ENCODE measurements at regions not wholly inside any gene's neighbourhood (a gene's known extent, or its start where the extent isn't known, plus 50 kb on each side); places are given as distances from the start of the nearest gene placed in this dataset.

- no TSS peak for BruUV-seq (replicated peaks)
- ATAC-seq = no peak
- intact Hi-C loops (cut with micrococcal nuclease; ENCODE audit: unreplicated experiment) (no loop called here), in situ Hi-C loops (cut with HindIII; ENCODE audit: low pct_unique_long_range_greater_than_20kb, low sequenced_read_pairs) (no loop called here)
- Histone ChIP-seq H3K4me1 (ENCODE audit: control insufficient read depth, insufficient read depth, low read length) (no peaks in the 10 kb centered on the region), H3K9me3 (ENCODE audit: control insufficient read depth, insufficient read depth, low read depth, low read length) (no peaks in the 10 kb centered on the region), H3K4me3 (ENCODE audit: low read depth in 2 of 2, low read length in 2 of 2) (no peak overlapping the region), H3K36me3 (ENCODE audit: control insufficient read depth, insufficient read depth, low read length) (no peaks in the 10 kb centered on the region), H3K27me3 (ENCODE audit: control insufficient read depth, insufficient read depth, low read length) (no peaks in the 10 kb centered on the region), H3K27ac (ENCODE audit: low read length) (no peak overlapping the region; the same call in 1 of the 2 replicates)
- ChIA-PET CTCF (no interaction called here), POLR2A (no interaction called here)
- TF ChIP-seq CTCF (IDR thresholded peaks at IDR 0.05) = no peak
- TF ChIP-seq SIN3A (IDR thresholded peaks at IDR 0.05; ENCODE audit: borderline replicate concordance, insufficient read depth, low read depth, low read length) = no peak
- no peak for DNase-seq (ENCODE audit: low read depth, low spot score)
These were observed 284.7 kb downstream of the ZNF674 start for GRCh38 chrX:46260499-46260898.

DNA sequence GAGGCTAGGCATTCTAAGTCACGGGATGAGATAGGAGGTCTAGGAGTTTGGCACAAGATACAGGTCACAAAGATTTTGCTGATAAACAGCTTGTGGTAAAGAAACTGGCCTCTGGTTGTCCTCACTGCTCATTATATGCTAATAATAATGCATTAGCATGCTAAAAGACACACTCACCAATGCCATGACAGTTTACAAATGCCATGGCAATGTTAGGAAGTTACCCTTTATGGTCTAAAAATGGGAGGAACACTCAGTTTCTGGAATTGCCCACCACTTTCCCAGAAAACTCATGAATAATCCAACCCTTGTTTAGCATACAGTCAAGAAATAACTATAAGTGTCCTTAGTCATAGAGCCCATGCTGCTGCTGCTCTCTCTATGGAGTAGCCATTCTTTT is 286.9 kb downstream of the ZNF674 start:
- in situ Hi-C loops (cut with HindIII; ENCODE audit: low pct_unique_long_range_greater_than_20kb, low sequenced_read_pairs) = no loop called here
- Histone ChIP-seq H3K27ac (ENCODE audit: low read length) (no peak overlapping the region), H3K4me3 (ENCODE audit: low read depth in 2 of 2, low read length in 2 of 2) (no peak overlapping the region), H3K9me3 (ENCODE audit: control insufficient read depth, insufficient read depth, low read depth, low read length) (no peaks in the 10 kb centered on the region), H3K4me1 (ENCODE audit: control insufficient read depth, insufficient read depth, low read length) (no peaks in the 10 kb centered on the region), H3K36me3 (ENCODE audit: control insufficient read depth, insufficient read depth, low read length) (no peaks in the 10 kb centered on the region), H3K27me3 (ENCODE audit: control insufficient read depth, insufficient read depth, low read length) (no peaks in the 10 kb centered on the region)
- ChIA-PET POLR2A (no interaction called here), CTCF (no interaction called here)
- no peak for TF ChIP-seq SIN3A (IDR thresholded peaks at IDR 0.05; ENCODE audit: borderline replicate concordance, insufficient read depth, low read depth, low read length)
- no peak for TF ChIP-seq REST (IDR thresholded peaks at IDR 0.05; ENCODE audit: insufficient read depth in 1 of 2, low read depth in 2 of 2, low read length in 1 of 2)
- TF ChIP-seq POLR2AphosphoS5 (IDR thresholded peaks at IDR 0.05; ENCODE audit: low read depth, low read length) = no peak
- no peak for TF ChIP-seq CTCF (IDR thresholded peaks at IDR 0.05)
- intact Hi-C loops (cut with micrococcal nuclease; ENCODE audit: unreplicated experiment) = no loop called here
- ATAC-seq (no peak), DNase-seq (ENCODE audit: low read depth, low spot score) (no peak)
- no TSS peak for BruUV-seq (replicated peaks)

DNA sequence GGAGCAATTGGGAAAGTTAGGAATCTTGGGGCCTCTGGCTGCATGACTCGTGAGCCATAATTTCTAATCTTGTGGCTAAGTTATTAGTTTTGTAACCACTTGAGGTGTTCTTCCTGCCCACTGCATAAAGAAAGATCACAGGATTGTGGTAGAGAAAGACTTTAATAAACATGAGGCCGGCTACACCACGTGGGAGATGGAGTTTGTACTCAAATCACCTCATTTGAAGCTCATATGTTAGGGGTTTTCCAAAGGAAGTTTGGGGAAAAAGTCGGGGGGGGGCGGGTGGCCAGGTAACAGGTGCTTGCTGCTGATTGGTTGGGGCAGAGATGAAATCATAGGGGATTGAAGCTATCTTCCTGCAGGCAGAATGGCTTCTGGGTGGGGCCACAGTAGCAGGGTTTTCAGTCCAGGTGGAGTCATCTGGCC is 287.8 kb downstream of the ZNF674 start:
- intact Hi-C loops (cut with micrococcal nuclease; ENCODE audit: unreplicated experiment) = no loop called here
- Histone ChIP-seq H3K9me3 (ENCODE audit: control insufficient read depth, insufficient read depth, low read depth, low read length) (no peaks in the 10 kb centered on the region), H3K36me3 (ENCODE audit: control insufficient read depth, insufficient read depth, low read length) (no peaks in the 10 kb centered on the region), H3K4me1 (ENCODE audit: control insufficient read depth, insufficient read depth, low read length) (no peaks in the 10 kb centered on the region), H3K27me3 (ENCODE audit: control insufficient read depth, insufficient read depth, low read length) (no peaks in the 10 kb centered on the region), H3K27ac (ENCODE audit: low read length) (no peak overlapping the region), H3K4me3 (ENCODE audit: low read depth in 2 of 2, low read length in 2 of 2) (no peak overlapping the region)
- no TSS peak for BruUV-seq (replicated peaks)
- in situ Hi-C loops (cut with HindIII; ENCODE audit: low pct_unique_long_range_greater_than_20kb, low sequenced_read_pairs) = no loop called here
- ATAC-seq (no peak), DNase-seq (ENCODE audit: low read depth, low spot score) (no peak)
- ChIA-PET CTCF (no interaction called here), POLR2A (no interaction called here)
- no peak for TF ChIP-seq REST (IDR thresholded peaks at IDR 0.05; ENCODE audit: insufficient read depth in 1 of 2, low read depth in 2 of 2, low read length in 1 of 2)
- TF ChIP-seq CTCF (IDR thresholded peaks at IDR 0.05) = no peak
- TF ChIP-seq TCF7L2 (IDR thresholded peaks at IDR 0.05; ENCODE audit: low read depth, low read length) = no peak
- TF ChIP-seq POLR2AphosphoS5 (IDR thresholded peaks at IDR 0.05; ENCODE audit: low read depth, low read length) = no peak
- TF ChIP-seq SIN3A (IDR thresholded peaks at IDR 0.05; ENCODE audit: borderline replicate concordance, insufficient read depth, low read depth, low read length) = no peak

All from Panc1 (cell line).